PC-3 (cell line): ENCODE measurements at regions not wholly inside any gene's neighbourhood (a gene's known extent, or its start where the extent isn't known, plus 50 kb on each side); places are given as distances from the start of the nearest gene placed in this dataset.

Experiments
- ATAC-seq: fragments of 200-7000 bp; cut with Tn5 transposase; 2 replicates; pipeline ENCODE4 v1.9.1; 2020; ENCODE audit warnings: mild to moderate bottlenecking, moderate library complexity
- BruUV-seq: library from RNA; stranded (reverse); fragments of 400-500 nt; replicated peaks from 2 replicates; lab custom pipeline; 2021; lab: Mats Ljungman, UMichigan
- CTCF ChIA-PET: fragments of 300-600 bp; sonication (Branson Sonifier 250); formaldehyde crosslinking; loops from one replicate; lab custom pipeline; 2022; ENCODE audit warnings: antibody characterized with exemption; lab: Charles Lee
- POLR2A ChIA-PET: fragments of 300-600 bp; sonication (Branson Sonifier 250); formaldehyde crosslinking; loops from one replicate; lab custom pipeline; 2022; ENCODE audit warnings: antibody characterized with exemption; ENCODE audit not compliant: unreplicated experiment; lab: Charles Lee
- DNase-seq: peaks from one replicate; pipeline ENCODE4 v3.0.0-alpha.2; 2015
- H2AFZ ChIP-seq: fragments of 300-600 bp; sonication (generic); 2 replicates; pipeline ENCODE4 v1.6.0; 2016; ENCODE audit warnings: antibody characterized with exemption, low read length
- H3F3A ChIP-seq: fragments of 300-600 bp; sonication (generic); one replicate; pipeline ENCODE4 v1.6.0; 2017; ENCODE audit warnings: antibody characterized with exemption, low read length, control low read depth, mild to moderate bottlenecking; ENCODE audit not compliant: unreplicated experiment
- H3K27ac ChIP-seq: fragments of 300-600 bp; sonication (generic); 2 replicates; pipeline ENCODE4 v1.5.1; 2016; ENCODE audit warnings: mild to moderate bottlenecking, low read length
- H3K27me3 ChIP-seq: fragments of 300-600 bp; sonication (generic); 2 replicates; pipeline ENCODE4 v1.6.1; 2016; ENCODE audit warnings: low read length, mixed read lengths
- H3K36me3 ChIP-seq: fragments of 300-600 bp; sonication (generic); 2 replicates; pipeline ENCODE4 v1.6.1; 2016; ENCODE audit warnings: low read depth, mixed run types, low read length, mixed read lengths
- H3K4me1 ChIP-seq: fragments of 300-600 bp; sonication (generic); 2 replicates; pipeline ENCODE4 v1.5.1; 2016; ENCODE audit warnings: low read length; ENCODE audit not compliant: insufficient read depth
- H3K4me2 ChIP-seq: fragments of 300-600 bp; sonication (generic); 2 replicates; pipeline ENCODE4 v1.6.0; 2016; ENCODE audit warnings: low read length
- H3K4me3 ChIP-seq: fragments of 300-600 bp; sonication (generic); 2 replicates; pipeline ENCODE4 v1.5.1; 2016; ENCODE audit warnings: mild to moderate bottlenecking, low read length, mixed read lengths
- H3K79me2 ChIP-seq: fragments of 300-600 bp; sonication (generic); 2 replicates; pipeline ENCODE4 v1.6.1; 2017; ENCODE audit warnings: low read length, mixed read lengths
- H3K9ac ChIP-seq: fragments of 300-600 bp; sonication (generic); 2 replicates; pipeline ENCODE4 v1.6.0; 2016; ENCODE audit warnings: mild to moderate bottlenecking, low read length
- H3K9me2 ChIP-seq: fragments of 300-600 bp; sonication (generic); replicated peaks from 2 replicates; pipeline ENCODE4 v1.6.1; 2016; ENCODE audit warnings: mixed run types, low read length, mixed read lengths
- H3K9me3 ChIP-seq: fragments of 300-600 bp; sonication (generic); 2 replicates; pipeline ENCODE4 v1.6.1; 2016; ENCODE audit warnings: low read length, mixed read lengths
- H4K20me1 ChIP-seq: fragments of 300-600 bp; sonication (generic); 2 replicates; pipeline ENCODE4 v1.6.1; 2016; ENCODE audit warnings: low read length, mixed read lengths
- CTCF ChIP-seq: fragments of 300-600 bp; sonication (generic); conservative IDR thresholded peaks from 2 replicates; pipeline ENCODE4 v1.5.1; 2017; ENCODE audit warnings: antibody characterized with exemption, low read depth, mild to moderate bottlenecking, low read length
- EZH2 ChIP-seq: fragments of 300-600 bp; sonication (generic); IDR thresholded peaks from one replicate; pipeline ENCODE4 v1.6.1; 2017; ENCODE audit warnings: antibody characterized with exemption, mild to moderate bottlenecking, low read length; ENCODE audit not compliant: unreplicated experiment
- EZH2phosphoT487 ChIP-seq: fragments of 300-600 bp; sonication (generic); IDR thresholded peaks from 2 replicates; pipeline ENCODE4 v1.6.1; 2018; ENCODE audit warnings: mild to moderate bottlenecking, antibody characterized with exemption, low read length, borderline replicate concordance
- intact Hi-C: fragments of 100-400 bp; cut with micrococcal nuclease; formaldehyde crosslinking; loops from 2 replicates; pipeline ENCODE4 v1.9.0; 2023

- H3K27ac ChIP-seq: no peak overlapping the region
- H3K4me1 ChIP-seq: no peaks in the 10 kb centered on the region
- POLR2A ChIA-PET: no interaction called here
- no peaks in the 10 kb centered on the region for H3K79me2 ChIP-seq
- no peak overlapping the region for H2AFZ ChIP-seq
- no peak overlapping the region for H3K4me2 ChIP-seq
- DNase-seq: no peak
- H3K9me2 ChIP-seq: no peaks in the 10 kb centered on the region
- H3F3A ChIP-seq: no peaks in the 10 kb centered on the region
- no peak overlapping the region for H3K4me3 ChIP-seq
- no peaks in the 10 kb centered on the region for H3K27me3 ChIP-seq
- intact Hi-C loops: no loop called here
- CTCF ChIA-PET: no interaction called here
- no peaks in the 10 kb centered on the region for H3K36me3 ChIP-seq
- no peak for TF ChIP-seq EZH2phosphoT487
- TF ChIP-seq EZH2: no peak
- TF ChIP-seq CTCF: no peak
- no peak for ATAC-seq
- no peak overlapping the region for H3K9ac ChIP-seq
- BruUV-seq: no TSS peak
- no peaks in the 10 kb centered on the region for H4K20me1 ChIP-seq
- H3K9me3 ChIP-seq: no peaks in the 10 kb centered on the region
These were observed 497.9 kb upstream of the NEGR1 start for GRCh38 chr1:72780212-72780611.

GRCh38 chr1:72777918-72778317, 495.6 kb upstream of the NEGR1 start:
- Histone ChIP-seq H3K79me2 (no peaks in the 10 kb centered on the region), H3K9me3 (no peaks in the 10 kb centered on the region), H3K9me2 (no peaks in the 10 kb centered on the region), H3K27me3 (no peaks in the 10 kb centered on the region), H3K4me3 (no peak overlapping the region), H2AFZ (no peak overlapping the region), H3K9ac (no peak overlapping the region), H3F3A (no peaks in the 10 kb centered on the region), H3K36me3 (no peaks in the 10 kb centered on the region), H3K4me2 (no peak overlapping the region), H4K20me1 (no peaks in the 10 kb centered on the region), H3K27ac (no peak overlapping the region), H3K4me1 (no peaks in the 10 kb centered on the region)
- BruUV-seq: no TSS peak
- DNase-seq: no peak
- ChIA-PET CTCF (no interaction called here), POLR2A (no interaction called here)
- ATAC-seq: no peak
- TF ChIP-seq EZH2 (no peak), EZH2phosphoT487 (no peak), CTCF (no peak)
- intact Hi-C loops: no loop called here

- Histone ChIP-seq H3K27me3 (no peaks in the 10 kb centered on the region), H3K9me2 (no peaks in the 10 kb centered on the region), H2AFZ (no peak overlapping the region), H3K4me3 (no peak overlapping the region), H4K20me1 (no peaks in the 10 kb centered on the region), H3K4me2 (no peak overlapping the region), H3K27ac (no peak overlapping the region), H3F3A (no peaks in the 10 kb centered on the region), H3K36me3 (no peaks in the 10 kb centered on the region), H3K9me3 (no peaks in the 10 kb centered on the region), H3K79me2 (no peaks in the 10 kb centered on the region), H3K4me1 (no peaks in the 10 kb centered on the region), H3K9ac (no peak overlapping the region)
- DNase-seq (no peak), ATAC-seq (no peak)
- TF ChIP-seq EZH2phosphoT487: no peak
- TF ChIP-seq EZH2: no peak
- TF ChIP-seq CTCF: no peak
- POLR2A ChIA-PET: no interaction called here
- CTCF ChIA-PET: no interaction called here
- intact Hi-C loops: no loop called here
- no TSS peak for BruUV-seq
These were observed 481.1 kb upstream of the NEGR1 start for GRCh38 chr1:72763481-72763880.
